ENCODE measurements at regions not wholly inside any gene's neighbourhood (a gene's known extent, or its start where the extent isn't known, plus 50 kb on each side); places are given as distances from the start of the nearest gene placed in this dataset.
"Not testable (repeated sequence)": the region's sequence is repeated elsewhere in the genome, so short reads cannot be mapped to it uniquely, and the experiment has no call there.

GRCh38 chr4:26208237-26208994 is 112.4 kb upstream of the RBPJ start:
- Mint-ChIP-seq H3K36me3 (ENCODE audit: low read depth) (peaks cover 1% of the 10 kb centered on the region), H3K4me3 (ENCODE audit: low read depth) (no peak overlapping the region), H3K27ac (no peak overlapping the region), H3K27me3 (ENCODE audit: low read depth) (peaks cover 11% of the 10 kb centered on the region), H3K4me1 (ENCODE audit: low read depth) (peaks cover 24% of the 10 kb centered on the region), H3K9me3 (peaks cover 3% of the 10 kb centered on the region)
- intact Hi-C loops (cut with micrococcal nuclease): no loop called here
- no peak for DNase-seq (ENCODE audit: low spot score)

- H3K27ac Mint-ChIP-seq; H3K36me3 Mint-ChIP-seq (ENCODE audit: low read depth); DNase-seq (ENCODE audit: low spot score); intact Hi-C loops (cut with micrococcal nuclease); H3K9me3 Mint-ChIP-seq; H3K4me3 Mint-ChIP-seq (ENCODE audit: low read depth): not testable (repeated sequence)
- H3K27me3 Mint-ChIP-seq (ENCODE audit: low read depth): peaks cover 18% of the 10 kb centered on the region
- H3K4me1 Mint-ChIP-seq (ENCODE audit: low read depth): peaks cover 23% of the 10 kb centered on the region
Observed at GRCh38 chr4:26209378-26209777, 111.4 kb upstream of the RBPJ start.

- Mint-ChIP-seq H3K4me3 (ENCODE audit: low read depth) (no peak overlapping the region), H3K27ac (no peak overlapping the region), H3K4me1 (ENCODE audit: low read depth) (peaks cover 12% of the 10 kb centered on the region), H3K27me3 (ENCODE audit: low read depth) (peaks cover 18% of the 10 kb centered on the region), H3K9me3 (peaks cover 7% of the 10 kb centered on the region), H3K36me3 (ENCODE audit: low read depth) (peaks cover 3% of the 10 kb centered on the region)
- intact Hi-C loops (cut with micrococcal nuclease): no loop called here
- no peak for DNase-seq (ENCODE audit: low spot score)
Observed at GRCh38 chr4:26212528-26212927, 108.3 kb upstream of the RBPJ start.

GRCh38 chr4:26213317-26213716 is 107.5 kb upstream of the RBPJ start:
- intact Hi-C loops (cut with micrococcal nuclease): no loop called here
- peaks cover 7% of the 10 kb centered on the region for H3K9me3 Mint-ChIP-seq
- no peak overlapping the region for H3K4me3 Mint-ChIP-seq (ENCODE audit: low read depth)
- peaks cover 18% of the 10 kb centered on the region for H3K27me3 Mint-ChIP-seq (ENCODE audit: low read depth)
- H3K36me3 Mint-ChIP-seq (ENCODE audit: low read depth): peaks cover 3% of the 10 kb centered on the region
- H3K4me1 Mint-ChIP-seq (ENCODE audit: low read depth): peaks cover 12% of the 10 kb centered on the region
- DNase-seq (ENCODE audit: low spot score): no peak
- no peak overlapping the region for H3K27ac Mint-ChIP-seq

- Mint-ChIP-seq H3K4me1 (ENCODE audit: low read depth) (peaks cover 10% of the 10 kb centered on the region), H3K27ac (no peak overlapping the region), H3K4me3 (ENCODE audit: low read depth) (no peak overlapping the region), H3K9me3 (peaks cover 7% of the 10 kb centered on the region), H3K36me3 (ENCODE audit: low read depth) (peaks cover 3% of the 10 kb centered on the region), H3K27me3 (ENCODE audit: low read depth) (peaks cover 14% of the 10 kb centered on the region)
- intact Hi-C loops (cut with micrococcal nuclease): no loop called here
- DNase-seq (ENCODE audit: low spot score): no peak
Observed at GRCh38 chr4:26214994-26215393, 105.8 kb upstream of the RBPJ start.

GRCh38 chr4:26215725-26216124 is 105.1 kb upstream of the RBPJ start:
- Mint-ChIP-seq H3K36me3 (ENCODE audit: low read depth) (peaks cover 3% of the 10 kb centered on the region), H3K9me3 (peaks cover 7% of the 10 kb centered on the region), H3K4me3 (ENCODE audit: low read depth) (no peak overlapping the region), H3K27me3 (ENCODE audit: low read depth) (peaks cover 10% of the 10 kb centered on the region), H3K27ac (no peak overlapping the region), H3K4me1 (ENCODE audit: low read depth) (peaks cover 10% of the 10 kb centered on the region)
- no peak for DNase-seq (ENCODE audit: low spot score)
- intact Hi-C loops (cut with micrococcal nuclease): no loop called here

- Mint-ChIP-seq H3K4me1 (ENCODE audit: low read depth) (peaks cover 10% of the 10 kb centered on the region), H3K27me3 (ENCODE audit: low read depth) (peaks cover 9% of the 10 kb centered on the region), H3K36me3 (ENCODE audit: low read depth) (peaks cover 3% of the 10 kb centered on the region), H3K27ac (no peak overlapping the region), H3K4me3 (ENCODE audit: low read depth) (no peak overlapping the region), H3K9me3 (peaks cover 7% of the 10 kb centered on the region)
- intact Hi-C loops (cut with micrococcal nuclease): no loop called here
- DNase-seq (ENCODE audit: low spot score): no peak
Observed at GRCh38 chr4:26217481-26217880, 103.3 kb upstream of the RBPJ start.

- peaks cover 10% of the 10 kb centered on the region for H3K4me1 Mint-ChIP-seq (ENCODE audit: low read depth)
- DNase-seq (ENCODE audit: low spot score): no peak
- H3K27me3 Mint-ChIP-seq (ENCODE audit: low read depth): peaks cover 9% of the 10 kb centered on the region
- peaks cover 3% of the 10 kb centered on the region for H3K36me3 Mint-ChIP-seq (ENCODE audit: low read depth)
- intact Hi-C loops (cut with micrococcal nuclease): no loop called here
- peaks cover 7% of the 10 kb centered on the region for H3K9me3 Mint-ChIP-seq
- H3K4me3 Mint-ChIP-seq (ENCODE audit: low read depth): no peak overlapping the region
- H3K27ac Mint-ChIP-seq: no peak overlapping the region
Observed at GRCh38 chr4:26217961-26218676, 102.7 kb upstream of the RBPJ start.

GRCh38 chr4:26218677-26219605 is 101.9 kb upstream of the RBPJ start:
- no peak overlapping the region for H3K27ac Mint-ChIP-seq
- no peak overlapping the region for H3K4me3 Mint-ChIP-seq (ENCODE audit: low read depth)
- H3K36me3 Mint-ChIP-seq (ENCODE audit: low read depth): no peaks in the 10 kb centered on the region
- peaks cover 2% of the 10 kb centered on the region for H3K4me1 Mint-ChIP-seq (ENCODE audit: low read depth)
- intact Hi-C loops (cut with micrococcal nuclease): no loop called here
- H3K27me3 Mint-ChIP-seq (ENCODE audit: low read depth): peaks cover 2% of the 10 kb centered on the region
- no peak for DNase-seq (ENCODE audit: low spot score)
- H3K9me3 Mint-ChIP-seq: peaks cover 2% of the 10 kb centered on the region

GRCh38 chr4:26220696-26221095 is 100.1 kb upstream of the RBPJ start:
- Mint-ChIP-seq H3K4me1 (ENCODE audit: low read depth) (no peaks in the 10 kb centered on the region), H3K9me3 (no peaks in the 10 kb centered on the region), H3K27me3 (ENCODE audit: low read depth) (no peaks in the 10 kb centered on the region), H3K4me3 (ENCODE audit: low read depth) (no peak overlapping the region), H3K27ac (no peak overlapping the region), H3K36me3 (ENCODE audit: low read depth) (no peaks in the 10 kb centered on the region)
- DNase-seq (ENCODE audit: low spot score): no peak
- intact Hi-C loops (cut with micrococcal nuclease): no loop called here

- no peak for DNase-seq (ENCODE audit: low spot score)
- Mint-ChIP-seq H3K4me1 (ENCODE audit: low read depth) (no peaks in the 10 kb centered on the region), H3K27ac (no peak overlapping the region), H3K36me3 (ENCODE audit: low read depth) (no peaks in the 10 kb centered on the region), H3K4me3 (ENCODE audit: low read depth) (no peak overlapping the region), H3K27me3 (ENCODE audit: low read depth) (no peaks in the 10 kb centered on the region), H3K9me3 (no peaks in the 10 kb centered on the region)
- intact Hi-C loops (cut with micrococcal nuclease): no loop called here
Observed at GRCh38 chr4:26223155-26223554, 97.7 kb upstream of the RBPJ start.

GRCh38 chr4:26226629-26227376 is 94.0 kb upstream of the RBPJ start:
- Mint-ChIP-seq H3K36me3 (ENCODE audit: low read depth) (no peaks in the 10 kb centered on the region), H3K27me3 (ENCODE audit: low read depth) (no peaks in the 10 kb centered on the region), H3K9me3 (no peaks in the 10 kb centered on the region), H3K27ac (no peak overlapping the region), H3K4me3 (ENCODE audit: low read depth) (no peak overlapping the region), H3K4me1 (ENCODE audit: low read depth) (no peaks in the 10 kb centered on the region)
- intact Hi-C loops (cut with micrococcal nuclease): no loop called here
- DNase-seq (ENCODE audit: low spot score): no peak
